Endodermal cell (in vitro differentiated cells): ENCODE measurements at regions not wholly inside any gene's neighbourhood (a gene's known extent, or its start where the extent isn't known, plus 50 kb on each side); places are given as distances from the start of the nearest gene placed in this dataset.

Source experiments
- DNase-seq: peaks from one replicate; pipeline ENCODE4 v3.0.0-alpha.2; 2017
- H3K27ac ChIP-seq: 2 replicates; pipeline ENCODE4 v1.5.1; 2013; ENCODE audit warnings: mild to moderate bottlenecking, low read depth, low read length, moderate library complexity
- H3K27me3 ChIP-seq: 2 replicates; pipeline ENCODE4 v1.6.1; 2013; ENCODE audit warnings: mild to moderate bottlenecking, low read length, moderate library complexity; ENCODE audit not compliant: insufficient read depth, control insufficient read depth, poor library complexity, severe bottlenecking
- H3K36me3 ChIP-seq: 2 replicates; pipeline ENCODE4 v1.7.0; 2013; ENCODE audit warnings: mild to moderate bottlenecking, low read length, moderate library complexity; ENCODE audit not compliant: control insufficient read depth, insufficient read depth
- H3K4me1 ChIP-seq: one replicate; pipeline ENCODE4 v1.7.0; 2013; ENCODE audit warnings: low read length; ENCODE audit not compliant: control insufficient read depth, insufficient read depth
- H3K4me3 ChIP-seq: 2 replicates; pipeline ENCODE4 v1.5.1; 2013; ENCODE audit warnings: mild to moderate bottlenecking, low read length, moderate library complexity
- H3K9ac ChIP-seq: 2 replicates; pipeline ENCODE4 v1.6.1; 2013; ENCODE audit warnings: mild to moderate bottlenecking, low read length, moderate library complexity; ENCODE audit not compliant: poor library complexity, severe bottlenecking; ENCODE audit errors: extremely low read depth
- H3K9me3 ChIP-seq: 2 replicates; pipeline ENCODE4 v1.6.1; 2013; ENCODE audit warnings: mild to moderate bottlenecking, low read length, moderate library complexity; ENCODE audit not compliant: control insufficient read depth
- H3K27ac Mint-ChIP-seq: 2 replicates; pipeline ENCODE4 v1.8.0; 2020; ENCODE audit warnings: mixed read lengths
- H3K27me3 Mint-ChIP-seq: 2 replicates; pipeline ENCODE4 v1.8.0; 2021; ENCODE audit warnings: mild to moderate bottlenecking, mixed read lengths; ENCODE audit not compliant: insufficient read depth
- H3K36me3 Mint-ChIP-seq: 2 replicates; pipeline ENCODE4 v1.8.0; 2020; ENCODE audit warnings: low read depth, mixed read lengths
- H3K4me1 Mint-ChIP-seq: 2 replicates; pipeline ENCODE4 v1.8.0; 2020; ENCODE audit warnings: mixed read lengths
- H3K4me3 Mint-ChIP-seq: 2 replicates; pipeline ENCODE4 v1.8.0; 2020; ENCODE audit warnings: mild to moderate bottlenecking, moderate library complexity, mixed read lengths
- H3K9me3 Mint-ChIP-seq: 2 replicates; pipeline ENCODE4 v1.8.0; 2020; ENCODE audit warnings: mild to moderate bottlenecking, mixed read lengths
- whole genome bisulfite sequencing, 2 experiments: methylation state at CpG; one replicate each; pipeline versions ENCODE4 v1.1.5 to v1.1.7; 2013; ENCODE audit warnings: missing lambda C conversion rate in 2 of 2, mixed read lengths in 1 of 2; ENCODE audit not compliant: insufficient coverage in 1 of 2, insufficient read length in 1 of 2; 5-methylcytosine and 5-hydroxymethylcytosine counted together
- TF ChIP-seq, protein P1 (sequence below): fragments of 200-600 bp; sonication (generic); conservative IDR thresholded peaks from 2 replicates; pipeline ENCODE4 v1.5.0; 2021; ENCODE audit warnings: antibody characterized with exemption, mild to moderate bottlenecking

DNA sequence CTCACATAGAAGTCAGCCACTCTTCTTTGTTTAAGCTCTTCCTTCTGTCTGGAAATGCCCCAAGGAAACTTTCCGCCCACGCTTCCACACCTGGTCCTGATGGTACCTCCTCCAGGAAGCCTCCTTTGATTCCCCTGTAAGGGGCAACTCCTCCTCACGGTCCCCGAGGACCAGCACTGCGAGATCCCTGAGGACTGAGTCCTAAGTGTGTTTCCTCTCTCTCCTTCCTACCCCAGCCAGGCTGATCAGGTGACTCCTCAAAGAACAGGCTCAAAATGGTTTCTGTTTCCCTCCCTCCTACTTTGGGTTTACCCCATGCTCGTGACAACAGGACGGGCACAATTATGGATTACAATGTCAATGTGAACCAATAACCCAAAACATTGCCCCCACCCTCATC is 63.0 kb upstream of the MED9 start:
- Histone ChIP-seq H3K27me3 (peaks cover 4% of the 10 kb centered on the region), H3K36me3 (no peaks in the 10 kb centered on the region), H3K9ac (no peak overlapping the region), H3K4me3 (no peak overlapping the region), H3K4me1 (no peaks in the 10 kb centered on the region), H3K27ac (no peak overlapping the region), H3K9me3 (peaks cover 5% of the 10 kb centered on the region)
- TF ChIP-seq, protein P1, sequence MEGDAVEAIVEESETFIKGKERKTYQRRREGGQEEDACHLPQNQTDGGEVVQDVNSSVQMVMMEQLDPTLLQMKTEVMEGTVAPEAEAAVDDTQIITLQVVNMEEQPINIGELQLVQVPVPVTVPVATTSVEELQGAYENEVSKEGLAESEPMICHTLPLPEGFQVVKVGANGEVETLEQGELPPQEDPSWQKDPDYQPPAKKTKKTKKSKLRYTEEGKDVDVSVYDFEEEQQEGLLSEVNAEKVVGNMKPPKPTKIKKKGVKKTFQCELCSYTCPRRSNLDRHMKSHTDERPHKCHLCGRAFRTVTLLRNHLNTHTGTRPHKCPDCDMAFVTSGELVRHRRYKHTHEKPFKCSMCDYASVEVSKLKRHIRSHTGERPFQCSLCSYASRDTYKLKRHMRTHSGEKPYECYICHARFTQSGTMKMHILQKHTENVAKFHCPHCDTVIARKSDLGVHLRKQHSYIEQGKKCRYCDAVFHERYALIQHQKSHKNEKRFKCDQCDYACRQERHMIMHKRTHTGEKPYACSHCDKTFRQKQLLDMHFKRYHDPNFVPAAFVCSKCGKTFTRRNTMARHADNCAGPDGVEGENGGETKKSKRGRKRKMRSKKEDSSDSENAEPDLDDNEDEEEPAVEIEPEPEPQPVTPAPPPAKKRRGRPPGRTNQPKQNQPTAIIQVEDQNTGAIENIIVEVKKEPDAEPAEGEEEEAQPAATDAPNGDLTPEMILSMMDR: no peak
- WGBS, 2 experiments: 87 to 90% methylated on average over 5 to 7 of the region's 7 CpGs
- no peaks in the 10 kb centered on the region for H3K36me3 Mint-ChIP-seq
- no peak overlapping the region for H3K4me3 Mint-ChIP-seq
- no peaks in the 10 kb centered on the region for H3K4me1 Mint-ChIP-seq
- H3K27ac Mint-ChIP-seq: no peak overlapping the region
- no peak for DNase-seq
- no peaks in the 10 kb centered on the region for H3K9me3 Mint-ChIP-seq
- peaks cover 24% of the 10 kb centered on the region for H3K27me3 Mint-ChIP-seq

DNA sequence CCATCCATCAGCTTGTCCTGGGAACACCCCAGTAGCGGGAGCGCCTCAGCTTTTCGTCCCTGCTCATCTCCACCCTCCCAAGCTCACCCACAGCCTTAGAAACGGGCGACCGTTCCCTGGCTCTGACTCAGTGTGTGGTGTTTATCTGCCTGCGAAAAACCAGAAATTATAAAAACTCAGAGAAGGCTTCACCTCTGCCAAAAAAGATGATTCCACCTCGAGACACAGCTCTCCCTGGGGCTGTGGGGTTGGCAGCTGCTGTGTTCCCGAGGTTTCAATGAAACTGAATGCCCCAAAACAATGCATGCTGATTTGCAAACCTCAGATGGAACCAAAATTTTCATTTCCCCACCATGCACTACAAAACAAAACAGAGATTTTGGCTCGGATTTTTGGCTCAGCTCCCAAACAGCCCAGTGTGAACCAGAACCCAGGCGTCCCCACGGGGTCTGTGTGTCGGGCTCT is 62.4 kb upstream of the MED9 start:
- Histone ChIP-seq H3K9ac (no peak overlapping the region), H3K9me3 (peaks cover 6% of the 10 kb centered on the region), H3K27me3 (peaks cover 4% of the 10 kb centered on the region), H3K4me1 (no peaks in the 10 kb centered on the region), H3K27ac (no peak overlapping the region), H3K36me3 (no peaks in the 10 kb centered on the region), H3K4me3 (no peak overlapping the region)
- no peak overlapping the region for H3K27ac Mint-ChIP-seq
- peaks cover 21% of the 10 kb centered on the region for H3K27me3 Mint-ChIP-seq
- H3K9me3 Mint-ChIP-seq: no peaks in the 10 kb centered on the region
- WGBS, 2 experiments: 88 to 92% methylated on average over 8 to 13 of the region's 13 CpGs
- no peaks in the 10 kb centered on the region for H3K4me1 Mint-ChIP-seq
- DNase-seq: no peak
- H3K4me3 Mint-ChIP-seq: no peak overlapping the region
- TF ChIP-seq, protein P1: no peak
- no peaks in the 10 kb centered on the region for H3K36me3 Mint-ChIP-seq

DNA sequence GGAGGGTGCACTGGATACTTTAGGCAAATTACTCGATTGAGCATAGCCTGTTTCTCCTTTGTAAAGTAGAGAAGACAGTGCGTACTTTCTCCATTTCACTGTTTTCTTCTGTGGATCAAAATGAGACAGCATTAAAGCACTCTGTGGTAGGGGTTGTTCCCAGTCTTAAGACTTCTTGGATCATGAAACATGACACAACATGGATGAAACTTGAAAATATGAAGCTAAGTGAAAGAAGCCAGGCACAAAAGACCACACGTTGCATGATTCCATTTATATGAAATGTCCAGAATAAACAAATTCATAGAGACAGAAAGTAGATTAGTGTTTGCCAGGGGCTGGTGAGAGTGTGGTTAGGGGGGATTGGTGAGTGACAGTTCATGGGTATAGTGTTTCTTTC is 61.8 kb upstream of the MED9 start:
- Histone ChIP-seq H3K4me1 (no peaks in the 10 kb centered on the region), H3K9ac (no peak overlapping the region), H3K4me3 (no peak overlapping the region), H3K9me3 (peaks cover 12% of the 10 kb centered on the region), H3K36me3 (no peaks in the 10 kb centered on the region), H3K27me3 (peaks cover 4% of the 10 kb centered on the region), H3K27ac (no peak overlapping the region)
- Mint-ChIP-seq H3K4me1 (no peaks in the 10 kb centered on the region), H3K36me3 (no peaks in the 10 kb centered on the region), H3K27me3 (peaks cover 18% of the 10 kb centered on the region), H3K4me3 (no peak overlapping the region), H3K27ac (no peak overlapping the region), H3K9me3 (no peaks in the 10 kb centered on the region)
- DNase-seq: no peak
- TF ChIP-seq, protein P1: no peak
- WGBS, 2 experiments: 97 to 100% methylated on average over 2 to 3 of the region's 3 CpGs
